ENCODE measurements at regions not wholly inside any gene's neighbourhood (a gene's known extent, or its start where the extent isn't known, plus 50 kb on each side); places are given as distances from the start of the nearest gene placed in this dataset.

DNA sequence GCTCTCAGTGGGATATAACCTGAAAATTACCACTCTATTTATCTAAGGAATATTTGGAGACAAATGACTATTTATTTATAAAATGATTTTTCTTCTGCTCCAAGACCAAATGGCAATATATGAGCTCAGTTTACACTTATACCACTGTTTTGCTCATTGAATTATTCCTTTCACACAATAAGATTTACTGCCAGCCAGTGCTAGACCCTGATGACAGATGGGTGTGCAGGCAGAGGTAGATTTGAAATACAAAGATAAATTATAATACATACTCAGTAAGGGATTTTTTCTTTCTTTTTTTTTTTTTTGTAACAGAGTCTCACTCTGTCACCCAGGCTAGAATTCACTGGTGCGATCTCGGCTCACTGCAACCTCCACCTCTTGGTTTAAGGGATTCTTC, 980.3 kb downstream of the EPHA3 start:
- H3K27ac ChIP-seq = no peak overlapping the region
- ATAC-seq (ENCODE audit: low FRiP score in 2 of 2) = no peak
- H3K4me3 ChIP-seq = no peak overlapping the region
- DNase-seq = no peak
- TF ChIP-seq POLR2AphosphoS5 (IDR thresholded peaks at IDR 0.05) = no peak
- TF ChIP-seq EP300 (IDR thresholded peaks at IDR 0.05) = no peak
- TF ChIP-seq POLR2A (IDR thresholded peaks at IDR 0.05) = no peak
- TF ChIP-seq, protein P1, sequence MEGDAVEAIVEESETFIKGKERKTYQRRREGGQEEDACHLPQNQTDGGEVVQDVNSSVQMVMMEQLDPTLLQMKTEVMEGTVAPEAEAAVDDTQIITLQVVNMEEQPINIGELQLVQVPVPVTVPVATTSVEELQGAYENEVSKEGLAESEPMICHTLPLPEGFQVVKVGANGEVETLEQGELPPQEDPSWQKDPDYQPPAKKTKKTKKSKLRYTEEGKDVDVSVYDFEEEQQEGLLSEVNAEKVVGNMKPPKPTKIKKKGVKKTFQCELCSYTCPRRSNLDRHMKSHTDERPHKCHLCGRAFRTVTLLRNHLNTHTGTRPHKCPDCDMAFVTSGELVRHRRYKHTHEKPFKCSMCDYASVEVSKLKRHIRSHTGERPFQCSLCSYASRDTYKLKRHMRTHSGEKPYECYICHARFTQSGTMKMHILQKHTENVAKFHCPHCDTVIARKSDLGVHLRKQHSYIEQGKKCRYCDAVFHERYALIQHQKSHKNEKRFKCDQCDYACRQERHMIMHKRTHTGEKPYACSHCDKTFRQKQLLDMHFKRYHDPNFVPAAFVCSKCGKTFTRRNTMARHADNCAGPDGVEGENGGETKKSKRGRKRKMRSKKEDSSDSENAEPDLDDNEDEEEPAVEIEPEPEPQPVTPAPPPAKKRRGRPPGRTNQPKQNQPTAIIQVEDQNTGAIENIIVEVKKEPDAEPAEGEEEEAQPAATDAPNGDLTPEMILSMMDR (IDR thresholded peaks at IDR 0.05) = no peak
- H3K9me3 ChIP-seq = no peaks in the 10 kb centered on the region
- H3K4me1 ChIP-seq = no peaks in the 10 kb centered on the region
- no peaks in the 10 kb centered on the region for H3K36me3 ChIP-seq
- H3K27me3 ChIP-seq = no peaks in the 10 kb centered on the region
- WGBS, 2 donors = 97 to 100% methylated on average over 2 of the region's 2 CpGs

DNA sequence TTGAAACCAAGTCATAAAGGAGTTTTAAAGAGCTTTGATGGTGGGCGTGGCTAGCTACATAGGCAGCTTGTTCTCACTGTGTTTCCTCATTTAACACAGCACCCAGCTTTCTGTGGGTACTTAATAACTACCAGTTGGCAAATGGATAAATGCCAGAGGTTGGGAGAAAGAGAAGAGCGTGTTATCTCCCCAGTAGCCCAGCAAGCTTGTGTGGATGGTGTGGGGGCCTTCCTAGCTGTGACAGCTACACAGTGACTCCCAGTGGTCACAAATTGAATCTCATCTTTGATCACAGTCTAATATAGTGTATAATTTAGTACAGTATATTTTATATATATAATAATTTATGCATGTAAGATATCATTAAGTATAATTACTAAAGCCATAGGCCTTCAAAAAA, 984.1 kb downstream of the EPHA3 start:
- H3K36me3 ChIP-seq = no peaks in the 10 kb centered on the region
- WGBS, 2 donors = 15 to 23% methylated on average over 2 of the region's 2 CpGs
- H3K4me3 ChIP-seq = no peak overlapping the region
- peak in 1 of 2 donors; percentile 79 for ATAC-seq (ENCODE audit: low FRiP score in 2 of 2)
- no peak for TF ChIP-seq EP300 (IDR thresholded peaks at IDR 0.05)
- TF ChIP-seq, protein P1 (IDR thresholded peaks at IDR 0.05) = peak in 1 of 6 experiments; percentile 9
- no peaks in the 10 kb centered on the region for H3K27me3 ChIP-seq
- H3K4me1 ChIP-seq = no peaks in the 10 kb centered on the region
- no peak for DNase-seq
- no peaks in the 10 kb centered on the region for H3K9me3 ChIP-seq
- no peak overlapping the region for H3K27ac ChIP-seq

DNA sequence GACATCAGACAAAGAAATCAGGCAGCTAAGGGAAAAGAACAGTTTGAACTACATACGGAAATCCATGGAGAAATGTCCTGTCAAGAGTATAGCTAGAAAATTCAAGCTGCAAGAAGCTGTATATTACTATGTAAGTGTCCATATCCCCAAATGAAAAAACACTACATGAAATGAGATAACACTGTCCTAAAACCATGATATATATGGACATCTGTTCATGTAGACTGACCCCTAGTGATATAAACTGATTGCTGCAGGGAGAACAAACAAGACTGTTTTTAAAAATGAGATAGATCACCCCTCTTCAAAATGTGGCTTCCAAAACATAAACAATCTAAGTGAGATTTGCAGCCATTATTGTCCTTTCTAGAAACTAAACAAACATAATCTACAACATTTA, 985.6 kb downstream of the EPHA3 start:
- WGBS, 2 donors = 65 to 72% methylated on average over 1 of the region's 1 CpG
- no peaks in the 10 kb centered on the region for H3K9me3 ChIP-seq

DNA sequence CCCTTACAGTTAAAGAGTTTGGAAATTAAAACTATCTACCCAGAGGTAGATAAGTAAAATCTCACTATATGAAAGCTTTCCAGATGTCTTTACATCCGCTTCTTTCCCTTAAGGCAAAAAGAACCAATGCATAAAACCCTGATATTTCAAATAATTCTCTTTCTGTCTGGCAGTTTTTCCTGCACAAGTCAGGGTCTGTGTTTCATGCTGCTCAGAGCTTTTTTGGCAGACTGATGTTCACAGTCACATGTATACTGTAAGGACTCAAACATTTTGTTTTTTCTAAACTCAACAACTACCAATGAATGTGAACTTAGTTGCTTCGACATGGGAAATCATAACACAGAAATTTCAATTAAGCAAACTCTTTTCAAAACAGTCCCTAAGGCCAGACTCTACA, 988.4 kb downstream of the EPHA3 start:
- Histone ChIP-seq H3K4me3 (no peak overlapping the region), H3K4me1 (no peaks in the 10 kb centered on the region), H3K27ac (no peak overlapping the region), H3K9me3 (no peaks in the 10 kb centered on the region), H3K27me3 (no peaks in the 10 kb centered on the region), H3K36me3 (no peaks in the 10 kb centered on the region)
- DNase-seq (no peak), ATAC-seq (ENCODE audit: low FRiP score in 2 of 2) (no peak)
- WGBS, 2 donors = 83 to 85% methylated on average over 2 of the region's 2 CpGs
- TF ChIP-seq, protein P1 (IDR thresholded peaks at IDR 0.05) = no peak
- TF ChIP-seq EP300 (IDR thresholded peaks at IDR 0.05) = no peak
- TF ChIP-seq POLR2A (IDR thresholded peaks at IDR 0.05) = no peak
- TF ChIP-seq POLR2AphosphoS5 (IDR thresholded peaks at IDR 0.05) = no peak

More for the DNA sequence above, 985.6 kb downstream of the EPHA3 start:
- no peak for TF ChIP-seq EP300 (IDR thresholded peaks at IDR 0.05)
- TF ChIP-seq, protein P1 (IDR thresholded peaks at IDR 0.05) = peak in 2 of 6 experiments; percentile 7 to 14
- ATAC-seq (ENCODE audit: low FRiP score in 2 of 2) (no peak), DNase-seq (no peak)
- H3K27me3 ChIP-seq = no peaks in the 10 kb centered on the region
- H3K4me1 ChIP-seq = no peaks in the 10 kb centered on the region
- H3K27ac ChIP-seq = no peak overlapping the region
- no peak overlapping the region for H3K4me3 ChIP-seq
- no peaks in the 10 kb centered on the region for H3K36me3 ChIP-seq

DNA sequence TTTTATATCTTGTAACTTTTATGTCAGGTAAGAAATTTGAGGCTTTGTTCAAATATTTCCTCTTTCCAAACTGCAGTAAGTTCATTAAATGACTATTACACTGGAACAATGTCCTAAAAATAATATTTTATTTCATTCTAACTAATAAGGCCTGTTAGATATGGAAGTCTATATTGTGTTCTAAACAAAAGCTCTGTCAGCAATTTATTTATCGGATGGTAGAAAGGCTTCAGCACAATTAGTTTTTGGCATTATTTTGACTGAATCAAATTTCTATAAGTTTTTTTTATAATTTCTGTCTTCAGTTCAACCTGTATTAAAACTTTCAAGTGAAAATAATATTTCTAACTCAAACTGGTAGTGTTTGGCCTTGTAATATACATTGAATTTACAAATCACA, 992.1 kb downstream of the EPHA3 start:
- no peak for ATAC-seq (ENCODE audit: low FRiP score in 2 of 2)
- no peaks in the 10 kb centered on the region for H3K27me3 ChIP-seq
- TF ChIP-seq POLR2A (IDR thresholded peaks at IDR 0.05) (no peak), EP300 (IDR thresholded peaks at IDR 0.05) (no peak), POLR2AphosphoS5 (IDR thresholded peaks at IDR 0.05) (no peak)
- TF ChIP-seq, protein P1 (IDR thresholded peaks at IDR 0.05) = no peak
- H3K9me3 ChIP-seq = no peaks in the 10 kb centered on the region
- DNase-seq = no peak
- H3K4me1 ChIP-seq = no peaks in the 10 kb centered on the region
- no peak overlapping the region for H3K4me3 ChIP-seq
- no peak overlapping the region for H3K27ac ChIP-seq
- WGBS, 2 donors = 90 to 94% methylated on average over 1 of the region's 1 CpG
- H3K36me3 ChIP-seq = no peaks in the 10 kb centered on the region
